A673 (cell line): ENCODE measurements at regions not wholly inside any gene's neighbourhood (a gene's known extent, or its start where the extent isn't known, plus 50 kb on each side); places are given as distances from the start of the nearest gene placed in this dataset.

Experiments used
- BruUV-seq: library from RNA; stranded (reverse); fragments of 400-500 nt; replicated peaks from 2 replicates; lab custom pipeline; 2021; lab: Mats Ljungman, UMichigan
- CTCF ChIA-PET: fragments of 300-600 bp; sonication (Branson Sonifier 250); formaldehyde crosslinking; loops from one replicate; lab custom pipeline; 2022; ENCODE audit warnings: antibody characterized with exemption; lab: Charles Lee
- POLR2A ChIA-PET: fragments of 300-600 bp; sonication (Branson Sonifier 250); formaldehyde crosslinking; loops from one replicate; lab custom pipeline; 2022; ENCODE audit warnings: antibody characterized with exemption; ENCODE audit not compliant: low non-redundant PET; lab: Charles Lee
- DNase-seq: peaks from one replicate; pipeline ENCODE4 v3.0.0-alpha.2; 2015; ENCODE audit warnings: low spot score
- H3K27ac ChIP-seq: fragments of 200-600 bp; sonication (generic); 2 replicates; pipeline ENCODE4 v1.5.1; 2016; ENCODE audit warnings: mixed run types, low read depth, mild to moderate bottlenecking, mixed read lengths, antibody characterized with exemption, low read length; ENCODE audit not compliant: poor library complexity, severe bottlenecking
- H3K27me3 ChIP-seq: fragments of 200-600 bp; sonication (generic); replicated peaks from 2 replicates; pipeline ENCODE4 v1.6.1; 2017; ENCODE audit warnings: mixed run types, low read depth, mild to moderate bottlenecking, mixed read lengths, antibody characterized with exemption, low read length; ENCODE audit not compliant: insufficient read depth, poor library complexity
- H3K36me3 ChIP-seq: fragments of 200-600 bp; sonication (generic); 2 replicates; pipeline ENCODE4 v1.6.1; 2016; ENCODE audit warnings: mixed run types, mild to moderate bottlenecking, mixed read lengths, antibody characterized with exemption, low read length; ENCODE audit not compliant: insufficient read depth, poor library complexity, severe bottlenecking
- H3K4me1 ChIP-seq: fragments of 200-600 bp; sonication (generic); 2 replicates; pipeline ENCODE4 v1.6.1; 2017; ENCODE audit warnings: mixed run types, mild to moderate bottlenecking, mixed read lengths, antibody characterized with exemption, low read length; ENCODE audit not compliant: insufficient read depth, poor library complexity, severe bottlenecking
- H3K4me3 ChIP-seq: fragments of 200-600 bp; sonication (generic); 2 replicates; pipeline ENCODE4 v1.5.1; 2016; ENCODE audit warnings: low read depth, mixed run types, mild to moderate bottlenecking, mixed read lengths, low read length; ENCODE audit not compliant: poor library complexity, severe bottlenecking
- H3K9me3 ChIP-seq: fragments of 200-600 bp; sonication (generic); 2 replicates; pipeline ENCODE4 v1.6.1; 2016; ENCODE audit warnings: mixed run types, low read depth, mild to moderate bottlenecking, mixed read lengths, antibody characterized with exemption, low read length; ENCODE audit not compliant: poor library complexity, severe bottlenecking
- CTCF ChIP-seq: fragments of 300-800, 200-600 bp; sonication (generic); conservative IDR thresholded peaks from 2 replicates; pipeline ENCODE4 v1.5.1; 2017; ENCODE audit warnings: low read depth, mild to moderate bottlenecking, antibody characterized with exemption, low read length, moderate library complexity, mixed read lengths
- EZH2 ChIP-seq: fragments of 200-600 bp; sonication (generic); IDR thresholded peaks from 2 replicates; pipeline ENCODE4 v1.6.1; 2017; ENCODE audit warnings: borderline replicate concordance, low read depth, mild to moderate bottlenecking, mixed read lengths, antibody characterized with exemption, low read length; ENCODE audit not compliant: poor library complexity, severe bottlenecking
- intact Hi-C: fragments of 100-400 bp; cut with micrococcal nuclease; formaldehyde crosslinking; loops from one replicate; pipeline ENCODE4 v1.10.0; 2022; ENCODE audit not compliant: unreplicated experiment

GRCh38 chr3:90035643-90036042, 928.2 kb downstream of the EPHA3 start:
- Histone ChIP-seq H3K27me3 (no peaks in the 10 kb centered on the region), H3K36me3 (no peaks in the 10 kb centered on the region), H3K27ac (no peak overlapping the region), H3K4me1 (peaks cover 10% of the 10 kb centered on the region), H3K9me3 (no peaks in the 10 kb centered on the region), H3K4me3 (no peak overlapping the region)
- no peak for DNase-seq
- no TSS peak for BruUV-seq
- ChIA-PET POLR2A (no interaction called here), CTCF (no interaction called here)
- intact Hi-C loops = no loop called here
- TF ChIP-seq CTCF (no peak), EZH2 (no peak)

GRCh38 chr3:90036939-90037469, 929.6 kb downstream of the EPHA3 start:
- H3K27ac ChIP-seq = no peak overlapping the region
- intact Hi-C loops = no loop called here
- no TSS peak for BruUV-seq
- no peak overlapping the region for H3K4me3 ChIP-seq
- H3K9me3 ChIP-seq = no peaks in the 10 kb centered on the region
- TF ChIP-seq CTCF (no peak), EZH2 (no peak)
- ChIA-PET POLR2A (no interaction called here), CTCF (no interaction called here)
- peaks cover 10% of the 10 kb centered on the region for H3K4me1 ChIP-seq
- no peak for DNase-seq
- no peaks in the 10 kb centered on the region for H3K27me3 ChIP-seq
- H3K36me3 ChIP-seq = no peaks in the 10 kb centered on the region

GRCh38 chr3:90039994-90040393, 932.6 kb downstream of the EPHA3 start:
- H3K4me3 ChIP-seq = no peak overlapping the region
- TF ChIP-seq CTCF (no peak), EZH2 (no peak)
- BruUV-seq = no TSS peak
- H3K27ac ChIP-seq = no peak overlapping the region
- H3K4me1 ChIP-seq = no peaks in the 10 kb centered on the region
- intact Hi-C loops = no loop called here
- H3K9me3 ChIP-seq = no peaks in the 10 kb centered on the region
- POLR2A ChIA-PET = no interaction called here
- H3K27me3 ChIP-seq = no peaks in the 10 kb centered on the region
- H3K36me3 ChIP-seq = no peaks in the 10 kb centered on the region
- CTCF ChIA-PET = no interaction called here
- no peak for DNase-seq
